ENCODE measurements at regions not wholly inside any gene's neighbourhood (a gene's known extent, or its start where the extent isn't known, plus 50 kb on each side); places are given as distances from the start of the nearest gene placed in this dataset.
"Not testable (repeated sequence)": the region's sequence is repeated elsewhere in the genome, so short reads cannot be mapped to it uniquely, and the experiment has no call there.

DNA sequence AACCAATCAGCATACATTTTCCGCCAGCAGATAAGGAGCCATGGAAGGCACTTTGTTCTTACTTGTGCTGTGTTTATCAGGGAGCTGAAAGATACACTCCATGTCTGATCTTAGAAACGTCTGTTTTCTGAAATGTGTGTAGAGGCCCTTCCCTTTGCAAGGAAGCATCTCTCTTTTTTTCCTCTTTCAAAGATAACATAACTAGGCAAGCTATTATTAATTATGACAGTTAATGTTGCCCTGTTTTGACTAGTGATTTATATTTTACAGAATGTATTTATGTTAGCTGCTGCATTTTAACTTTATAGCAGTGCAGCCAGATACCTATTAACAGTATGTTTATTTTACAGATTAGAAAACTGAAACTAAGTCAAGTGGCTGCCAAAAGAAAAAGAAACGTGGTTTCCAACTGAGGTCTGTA is 683.2 kb upstream of the IGFBP3 start:
- no peak for DNase-seq

- no peak for DNase-seq
These were observed 682.7 kb upstream of the IGFBP3 start for GRCh38 chr7:46603780-46604179.

DNA sequence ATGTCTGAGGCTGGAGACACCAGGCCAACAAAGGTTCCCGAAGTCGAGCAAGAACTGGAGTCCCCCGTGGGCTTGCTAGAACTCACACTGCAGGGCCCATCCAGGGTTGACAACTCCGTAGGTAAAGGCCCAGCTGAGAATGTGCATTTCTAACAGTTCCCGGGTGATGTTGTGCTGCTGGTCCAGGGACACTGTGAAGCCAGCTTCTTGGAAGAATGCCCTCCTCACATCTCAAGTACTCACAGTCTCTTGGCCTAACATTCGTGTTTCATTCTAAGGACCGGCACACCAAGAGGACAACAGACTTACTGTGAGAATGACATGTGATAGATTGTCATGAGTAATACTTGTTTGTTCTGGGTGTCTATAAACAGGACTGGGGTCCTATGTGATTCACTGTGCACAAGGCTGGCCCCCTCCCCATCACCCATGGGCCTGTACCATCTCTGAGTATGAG is 682.3 kb upstream of the IGFBP3 start:
- DNase-seq, result no peak

DNA sequence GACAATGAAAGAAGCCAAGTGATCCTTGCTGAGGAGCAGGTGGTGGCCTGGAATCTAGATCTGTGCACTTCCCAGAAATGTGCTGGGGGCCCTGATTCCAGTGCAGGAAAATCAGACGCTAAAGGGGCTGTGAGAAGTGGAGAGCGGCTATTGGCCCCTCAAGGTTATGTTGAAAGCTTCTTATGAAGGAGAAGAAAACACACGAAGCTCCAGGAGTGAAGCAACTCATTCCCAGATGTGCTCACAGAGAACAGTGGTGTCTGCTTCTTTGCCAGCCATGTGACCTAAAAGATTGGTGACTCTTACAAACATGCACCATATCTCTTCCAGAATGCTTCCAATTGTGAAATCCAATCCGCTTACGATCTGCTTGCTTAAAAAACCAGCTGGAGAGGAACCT is 679.3 kb upstream of the IGFBP3 start:
- DNase-seq, result no peak

GRCh38 chr7:46594831-46595230 is 673.8 kb upstream of the IGFBP3 start:
- DNase-seq, result not testable (repeated sequence)

- DNase-seq, result not testable (repeated sequence)
These were observed 670.1 kb upstream of the IGFBP3 start for GRCh38 chr7:46590918-46591905.

- no peak for DNase-seq
These were observed 668.2 kb upstream of the IGFBP3 start for GRCh38 chr7:46589286-46589685.

DNA sequence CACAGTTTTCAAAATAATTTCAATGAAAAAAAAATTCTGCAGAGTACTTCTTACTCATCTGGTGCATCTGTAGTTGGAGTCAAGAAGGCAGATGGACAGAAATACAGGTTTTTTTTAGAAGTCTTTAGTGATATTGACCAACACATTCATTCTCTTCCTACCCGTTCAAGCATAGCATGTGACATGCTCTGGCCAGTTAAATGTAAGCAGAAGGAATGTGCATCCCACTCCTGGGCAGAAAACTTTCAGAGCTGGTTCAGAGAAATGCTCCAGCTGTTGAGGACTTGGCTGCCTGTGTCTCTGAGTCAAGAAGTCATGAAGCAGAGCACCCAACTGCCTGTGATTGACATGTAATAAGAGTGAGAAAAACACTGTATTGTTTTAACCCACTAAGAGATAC is 665.3 kb upstream of the IGFBP3 start:
- no peak for DNase-seq

DNA sequence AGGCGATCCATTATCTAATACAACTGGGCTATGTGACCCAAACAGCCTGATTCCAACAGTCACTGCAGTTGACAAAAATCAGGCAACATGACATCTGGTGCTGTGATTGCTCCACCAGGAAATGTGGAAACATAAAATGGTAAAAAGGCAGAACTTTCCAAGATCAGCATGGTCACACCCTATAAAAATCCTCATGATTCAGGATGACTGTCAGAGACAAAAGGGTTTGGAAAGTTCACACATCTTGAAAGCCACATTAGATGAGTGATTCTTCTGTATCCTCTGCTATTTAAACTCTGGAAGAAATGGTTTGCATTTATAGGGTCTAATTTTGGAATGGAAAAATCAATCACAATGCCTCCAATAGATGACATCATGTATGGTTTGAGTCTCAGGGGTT is 662.6 kb upstream of the IGFBP3 start:
- DNase-seq, result no peak

DNA sequence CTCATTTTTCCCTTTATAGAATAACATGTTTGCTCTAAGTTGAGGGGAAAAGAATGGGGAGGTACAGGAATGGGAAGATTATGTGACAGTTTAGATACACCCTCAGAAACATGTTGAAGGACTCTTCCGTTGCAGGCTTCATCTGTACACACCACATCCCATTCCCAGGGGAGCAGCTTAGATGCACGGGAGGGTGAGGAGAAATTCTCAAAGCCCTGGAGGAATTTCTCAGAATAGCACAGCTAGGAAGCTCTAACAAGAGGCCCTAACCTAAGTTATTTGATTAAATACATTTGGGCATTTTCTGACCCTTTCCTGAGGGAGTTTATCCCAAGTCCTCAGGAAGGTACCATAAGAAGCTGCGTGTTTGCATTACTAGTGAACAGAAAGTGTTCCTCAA is 660.2 kb upstream of the IGFBP3 start:
- DNase-seq, result no peak

DNA sequence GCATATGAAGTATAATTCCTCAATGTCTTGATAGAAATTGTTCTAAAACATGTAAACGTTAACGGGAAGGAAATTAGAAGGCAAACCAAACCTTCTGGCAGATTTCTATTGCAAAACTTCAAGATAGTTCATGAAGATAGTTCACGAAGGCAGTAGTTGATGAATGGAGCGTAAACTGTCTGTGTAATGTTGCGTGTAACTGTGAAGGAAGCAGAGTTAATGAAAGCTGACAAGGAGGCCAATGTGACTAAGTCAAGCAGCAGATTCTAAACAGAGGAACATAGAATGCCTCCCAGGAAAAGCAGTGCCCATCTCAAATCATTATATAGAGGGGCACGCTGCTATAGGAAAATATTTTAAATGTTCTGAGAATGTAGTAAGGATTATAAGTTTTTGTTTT is 659.7 kb upstream of the IGFBP3 start:
- no peak for DNase-seq

GRCh38 chr7:46577394-46577793 is 656.3 kb upstream of the IGFBP3 start:
- DNase-seq, result no peak

DNA sequence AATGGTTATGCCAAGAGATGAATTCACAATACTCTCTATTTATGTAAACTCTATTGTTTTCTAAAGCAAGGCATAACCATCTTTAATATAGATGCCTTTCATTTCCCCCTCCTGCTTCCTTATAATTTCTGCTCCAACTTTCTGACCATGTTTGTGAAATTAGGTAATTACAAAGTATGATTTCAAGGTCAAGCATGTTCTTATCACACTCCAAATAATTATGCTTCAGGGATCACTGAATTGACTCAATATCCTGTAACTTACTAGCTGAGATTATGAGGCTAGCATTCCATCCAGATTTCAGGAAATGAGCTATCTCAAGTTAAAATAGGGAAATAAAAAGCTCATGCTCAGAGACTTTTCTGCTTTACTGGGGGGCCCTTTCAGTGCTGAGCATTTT is 655.9 kb upstream of the IGFBP3 start:
- DNase-seq, result no peak

DNA sequence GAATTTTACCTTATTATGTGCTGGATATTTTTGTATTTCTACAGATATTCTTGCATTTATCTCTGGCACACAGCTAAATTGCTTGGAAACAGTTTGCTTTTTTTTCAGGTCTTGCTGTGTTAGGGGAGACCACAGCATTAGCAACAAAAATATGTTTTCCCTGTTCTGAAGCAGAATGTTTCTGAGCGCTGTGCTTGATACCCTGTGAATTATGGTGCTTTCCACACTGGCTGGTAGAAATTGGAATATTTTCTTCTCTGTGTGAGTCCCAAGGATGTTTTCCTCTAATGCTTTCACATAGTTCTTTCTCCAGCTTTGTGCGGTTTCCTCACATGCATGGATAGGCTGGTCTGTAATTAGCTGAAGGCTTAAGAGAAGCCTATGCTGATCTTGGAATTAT is 651.6 kb upstream of the IGFBP3 start:
- DNase-seq, result no peak

DNA sequence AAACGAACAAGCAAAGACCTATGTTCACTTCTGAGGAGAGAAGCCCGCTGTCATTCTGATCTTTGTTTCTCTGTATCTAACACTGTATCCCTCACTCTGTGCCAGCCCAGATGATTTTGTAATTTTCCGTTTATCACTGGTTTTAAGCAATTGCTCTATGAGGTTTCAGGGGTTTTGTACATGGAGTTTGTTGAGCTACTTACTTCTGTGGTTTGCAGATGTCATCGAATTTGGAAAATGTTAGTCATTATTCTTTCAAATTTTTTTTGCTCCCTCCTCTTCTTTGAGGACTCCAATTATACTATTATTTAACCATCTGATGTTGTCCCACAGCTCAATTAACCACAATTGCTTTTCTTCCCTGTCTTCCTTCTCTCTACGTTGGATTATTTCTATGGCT is 650.9 kb upstream of the IGFBP3 start:
- no peak for DNase-seq

DNA sequence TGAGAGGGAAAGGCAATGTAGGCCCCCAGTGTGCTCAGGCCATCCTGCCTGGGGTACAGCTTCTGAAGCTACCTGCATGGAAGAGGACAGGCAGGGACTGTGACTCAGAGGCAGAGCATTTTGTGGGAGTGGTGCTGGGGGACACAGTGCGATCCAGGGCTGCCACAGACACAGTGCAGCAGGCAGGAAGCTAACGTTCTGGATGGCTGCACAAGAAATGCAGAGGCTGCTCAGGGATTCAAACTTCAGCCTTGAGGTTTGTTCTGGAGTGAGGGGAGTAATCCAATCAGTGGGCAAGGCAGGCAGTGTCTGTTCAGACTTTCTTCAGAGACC is 648.0 kb upstream of the IGFBP3 start:
- no peak for DNase-seq

- no peak for DNase-seq
These were observed 647.5 kb upstream of the IGFBP3 start for GRCh38 chr7:46568420-46569132.

- DNase-seq, result no peak
These were observed 646.8 kb upstream of the IGFBP3 start for GRCh38 chr7:46567858-46568257.

DNA sequence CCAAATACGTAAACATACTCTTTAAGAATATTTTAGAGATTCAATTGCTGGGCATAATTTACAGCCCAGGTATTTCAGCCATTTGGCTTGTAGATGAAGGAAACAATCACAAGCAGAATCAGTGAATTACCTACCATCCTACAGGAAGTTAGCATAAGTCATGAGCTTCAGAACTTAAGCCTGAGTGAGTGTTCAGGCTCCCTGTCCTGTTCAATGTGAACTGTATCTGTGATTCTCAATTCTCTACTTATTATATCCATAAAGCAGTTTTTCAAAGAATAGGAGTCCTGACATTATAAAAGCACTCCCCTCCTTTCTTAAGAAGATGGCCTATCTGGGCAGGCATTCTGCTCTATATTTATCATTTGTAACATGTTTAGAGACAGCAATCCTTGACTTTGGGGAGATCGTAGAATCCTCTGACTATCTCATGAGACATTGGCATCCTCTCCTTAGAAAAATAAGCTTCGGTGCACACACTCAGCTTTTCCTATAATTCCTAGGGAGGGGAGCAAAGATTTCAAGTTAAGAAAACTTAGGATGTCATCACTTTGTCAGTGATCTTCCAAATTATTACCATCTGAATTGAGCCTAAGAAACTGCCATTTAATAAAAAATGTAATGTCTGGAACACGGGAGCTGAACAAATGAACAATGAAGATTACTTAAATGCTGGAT is 645.2 kb upstream of the IGFBP3 start:
- no peak for DNase-seq

DNA sequence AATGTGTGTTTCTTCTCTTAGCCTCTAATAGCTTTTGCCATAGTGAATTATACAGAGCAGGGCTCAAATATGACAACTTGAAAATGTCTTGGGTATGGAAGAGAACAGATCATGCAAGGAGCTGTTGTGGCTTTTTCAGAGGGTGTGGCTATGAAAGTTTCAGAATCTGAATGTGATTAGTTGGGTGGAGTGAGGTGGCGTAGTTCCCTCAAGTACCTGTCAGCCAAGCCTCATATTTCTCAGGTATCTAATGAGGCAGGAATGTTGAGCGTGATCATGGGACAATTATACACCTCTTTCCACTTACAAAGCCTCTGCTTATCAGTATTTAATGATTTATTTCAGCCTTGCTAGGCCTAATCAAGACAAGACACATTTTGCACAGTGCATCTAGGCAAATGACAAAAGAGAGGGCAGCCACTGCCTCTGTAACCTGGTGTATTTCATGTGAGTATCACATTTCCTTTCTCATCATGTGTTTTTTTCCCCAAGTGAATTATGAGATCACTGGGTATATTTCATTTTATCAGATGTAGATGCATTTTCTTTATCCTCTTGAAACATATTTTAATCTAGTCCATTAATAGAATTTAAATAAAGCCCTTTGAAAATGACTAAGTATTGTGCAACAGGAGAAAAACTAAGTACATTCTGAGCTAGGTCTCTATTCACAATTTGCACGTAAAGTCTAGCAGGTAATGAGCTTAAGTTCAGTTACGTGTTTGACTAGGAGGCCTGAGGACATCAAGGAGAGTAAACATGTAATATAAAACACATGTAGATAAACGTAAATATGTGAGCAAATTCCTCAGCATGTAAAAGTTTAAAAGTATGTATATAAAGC is 644.4 kb upstream of the IGFBP3 start:
- no peak for DNase-seq

DNA sequence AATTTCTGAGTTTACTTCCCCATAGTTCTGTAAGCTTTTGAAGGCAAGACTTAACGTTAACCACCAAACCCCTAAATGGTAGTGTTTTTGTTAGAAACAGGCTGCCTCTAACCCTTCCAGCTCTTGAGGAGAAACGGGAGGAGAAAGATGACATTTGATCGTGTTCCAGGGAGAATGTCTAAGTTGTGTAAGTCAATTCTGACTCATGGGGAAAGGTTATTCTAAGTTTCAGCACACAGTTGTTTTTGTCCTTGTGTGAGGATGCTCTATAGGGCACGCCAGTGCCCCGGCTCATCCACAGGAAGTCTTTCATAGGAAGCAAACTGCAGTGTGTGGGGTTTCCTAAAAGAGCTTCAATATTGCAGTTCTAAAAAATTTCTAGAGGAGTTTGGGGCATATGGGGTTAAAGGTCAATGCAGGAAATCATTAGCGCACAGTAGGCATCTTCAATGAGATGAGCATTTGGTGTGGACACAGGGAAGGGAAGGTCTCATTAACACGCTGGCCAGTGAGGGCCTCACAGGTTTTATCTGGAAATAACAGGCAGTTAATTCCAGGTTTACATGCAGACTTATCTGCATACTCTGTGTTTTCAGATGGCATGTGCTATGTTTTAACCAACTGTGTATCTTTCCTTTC is 638.2 kb upstream of the IGFBP3 start:
- no peak for DNase-seq

All from activated naive CD4-positive, alpha-beta T cell treated with anti-CD3 and anti-CD28 coated beads, Interleukin-2, amount 50 U/mL, for 16 hours (primary cell).